GM12874 (cell line): ENCODE measurements at regions not wholly inside any gene's neighbourhood (a gene's known extent, or its start where the extent isn't known, plus 50 kb on each side); places are given as distances from the start of the nearest gene placed in this dataset.

ENCODE experiments used
- TF ChIP-seq, protein P1 (sequence below): IDR thresholded peaks from 2 replicates; pipeline ENCODE4 v1.5.1; 2011; ENCODE audit warnings: low read depth, mild to moderate bottlenecking, control low read depth, low read length, moderate library complexity; ENCODE audit not compliant: insufficient read depth

DNA sequence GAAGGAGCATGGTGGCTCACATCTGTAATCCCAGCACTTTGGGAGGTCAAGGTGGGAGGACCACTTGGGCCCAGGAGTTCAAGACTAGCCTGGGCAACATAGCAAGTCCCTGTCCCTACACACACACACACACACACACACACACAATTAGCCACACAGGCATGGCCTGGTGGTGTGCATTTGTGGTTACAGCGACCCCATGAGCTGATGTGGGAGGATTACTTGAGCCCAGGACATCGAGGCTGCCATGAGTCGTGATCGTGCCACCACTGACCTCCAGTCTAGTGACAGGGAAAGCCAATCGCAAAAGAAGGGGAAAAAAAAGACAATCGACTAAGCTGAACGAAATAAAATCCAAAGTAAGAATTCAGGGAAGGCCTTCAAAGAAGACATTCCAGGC lies 67.9 kb downstream of the TBX3 start:
- TF ChIP-seq, protein P1, sequence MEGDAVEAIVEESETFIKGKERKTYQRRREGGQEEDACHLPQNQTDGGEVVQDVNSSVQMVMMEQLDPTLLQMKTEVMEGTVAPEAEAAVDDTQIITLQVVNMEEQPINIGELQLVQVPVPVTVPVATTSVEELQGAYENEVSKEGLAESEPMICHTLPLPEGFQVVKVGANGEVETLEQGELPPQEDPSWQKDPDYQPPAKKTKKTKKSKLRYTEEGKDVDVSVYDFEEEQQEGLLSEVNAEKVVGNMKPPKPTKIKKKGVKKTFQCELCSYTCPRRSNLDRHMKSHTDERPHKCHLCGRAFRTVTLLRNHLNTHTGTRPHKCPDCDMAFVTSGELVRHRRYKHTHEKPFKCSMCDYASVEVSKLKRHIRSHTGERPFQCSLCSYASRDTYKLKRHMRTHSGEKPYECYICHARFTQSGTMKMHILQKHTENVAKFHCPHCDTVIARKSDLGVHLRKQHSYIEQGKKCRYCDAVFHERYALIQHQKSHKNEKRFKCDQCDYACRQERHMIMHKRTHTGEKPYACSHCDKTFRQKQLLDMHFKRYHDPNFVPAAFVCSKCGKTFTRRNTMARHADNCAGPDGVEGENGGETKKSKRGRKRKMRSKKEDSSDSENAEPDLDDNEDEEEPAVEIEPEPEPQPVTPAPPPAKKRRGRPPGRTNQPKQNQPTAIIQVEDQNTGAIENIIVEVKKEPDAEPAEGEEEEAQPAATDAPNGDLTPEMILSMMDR, result no peak

DNA sequence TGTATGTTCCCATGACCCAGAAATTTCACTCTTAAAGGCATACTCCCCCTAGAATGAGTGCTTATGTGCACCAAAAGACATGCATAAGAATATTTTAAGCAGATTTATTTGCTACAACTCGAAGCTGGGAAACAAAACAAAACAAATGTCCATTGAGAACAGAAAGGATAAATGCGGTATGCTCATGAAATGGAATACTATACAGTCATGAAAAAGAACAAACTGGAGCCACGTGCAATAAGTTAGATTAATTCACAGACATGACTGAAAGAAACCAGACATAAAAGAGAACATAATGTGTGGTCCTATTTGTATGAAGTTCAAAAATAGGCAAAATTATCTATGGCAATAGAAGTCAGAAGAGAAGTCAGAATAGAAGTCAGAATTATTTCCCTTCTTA lies 69.9 kb downstream of the TBX3 start:
- TF ChIP-seq, protein P1, result no peak

DNA sequence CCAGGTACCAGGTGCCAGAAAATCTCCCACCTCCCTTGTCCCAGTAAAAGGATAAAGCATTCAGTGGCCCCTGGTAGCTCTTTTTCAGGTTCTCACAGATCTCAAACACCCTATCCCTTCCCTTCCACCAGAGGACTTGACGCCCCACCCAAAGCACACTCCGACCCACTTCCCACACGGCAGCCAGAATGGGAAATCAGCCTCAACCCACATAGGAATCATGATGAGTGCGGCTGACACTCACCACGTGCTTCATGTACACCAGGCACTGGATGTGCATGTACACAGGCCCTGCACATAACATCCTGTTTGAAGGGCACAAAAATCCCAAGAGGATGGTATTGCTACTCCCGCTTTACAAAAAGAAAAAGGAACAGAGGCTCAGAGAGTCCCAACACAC lies 71.9 kb downstream of the TBX3 start:
- TF ChIP-seq, protein P1, result no peak

DNA sequence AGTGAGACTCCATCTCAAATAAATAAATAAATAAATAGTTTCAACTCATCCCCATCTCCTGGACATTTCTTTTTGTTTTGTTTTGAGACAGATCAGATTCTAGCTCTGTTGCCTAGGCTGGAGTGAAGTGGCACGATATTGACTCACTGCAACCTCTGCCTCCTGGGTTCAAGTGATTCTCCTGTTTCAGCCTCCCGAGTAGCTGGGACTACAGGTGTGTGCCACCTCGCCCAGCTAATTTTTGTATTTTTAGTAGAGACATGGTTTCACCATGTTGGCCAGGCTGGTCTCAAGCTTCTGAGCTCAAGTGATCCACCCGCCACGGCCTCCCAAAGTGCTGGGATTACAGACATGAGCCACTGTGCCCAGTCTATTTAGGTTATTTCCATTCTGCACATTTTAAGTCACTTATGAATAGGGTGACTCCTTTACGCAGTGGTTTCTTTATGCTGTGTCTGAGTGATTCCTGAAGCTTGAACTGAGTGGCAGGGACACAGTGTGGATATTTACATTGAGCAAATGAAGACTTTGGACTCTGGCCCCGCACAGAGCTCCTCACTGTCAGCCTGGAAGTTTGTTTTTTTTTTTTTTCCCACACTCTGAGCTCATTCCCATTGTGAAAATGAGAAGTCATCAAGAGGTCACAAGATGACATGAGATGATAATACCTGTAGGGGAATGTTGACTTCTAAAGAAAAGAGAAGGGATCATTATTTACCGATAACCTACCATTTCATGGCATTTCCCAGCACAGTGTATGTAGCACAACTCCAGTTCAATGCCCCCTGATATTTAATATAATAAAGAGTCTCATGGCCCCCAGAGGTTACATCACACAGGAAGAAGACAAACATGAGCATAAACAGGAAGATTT lies 72.6 kb downstream of the TBX3 start:
- TF ChIP-seq, protein P1, result no peak

DNA sequence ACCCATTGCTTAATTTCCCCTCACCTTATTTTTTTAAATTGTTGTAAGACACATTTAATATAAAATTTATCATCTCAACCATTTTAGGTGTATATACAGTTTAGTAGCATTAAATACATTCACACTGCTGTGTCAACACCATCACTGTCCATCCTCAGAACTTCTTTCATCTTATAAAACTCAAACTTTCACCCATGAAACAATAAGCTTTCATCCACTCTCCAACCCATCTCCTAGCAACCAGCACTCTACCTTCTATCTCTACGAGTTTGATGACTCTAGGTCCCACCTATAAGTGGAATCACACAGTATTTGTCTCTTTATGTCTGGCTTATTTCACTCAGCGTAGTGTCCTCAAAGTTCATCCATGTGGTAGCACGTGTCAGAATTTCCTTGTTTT lies 75.5 kb downstream of the TBX3 start:
- TF ChIP-seq, protein P1, result no peak

DNA sequence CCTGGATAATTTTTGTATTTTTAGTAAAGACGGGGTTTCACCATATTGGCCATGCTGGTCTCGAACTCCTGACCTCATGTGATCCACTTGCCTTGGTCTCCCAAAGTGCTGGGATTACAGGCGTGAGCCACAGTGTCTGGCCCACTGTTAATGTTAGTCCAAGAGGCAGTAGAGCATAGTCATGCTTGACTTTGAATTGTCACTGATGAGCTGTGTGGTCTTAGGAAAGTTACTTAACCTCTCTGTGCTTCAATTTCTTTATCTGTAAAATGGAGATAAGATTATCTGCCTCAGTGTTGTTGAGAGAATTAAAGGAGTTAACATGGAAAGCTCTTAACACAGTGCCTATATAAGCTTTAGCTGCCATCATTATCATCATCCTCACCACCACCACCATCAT lies 78.1 kb downstream of the TBX3 start:
- TF ChIP-seq, protein P1, result no peak

DNA sequence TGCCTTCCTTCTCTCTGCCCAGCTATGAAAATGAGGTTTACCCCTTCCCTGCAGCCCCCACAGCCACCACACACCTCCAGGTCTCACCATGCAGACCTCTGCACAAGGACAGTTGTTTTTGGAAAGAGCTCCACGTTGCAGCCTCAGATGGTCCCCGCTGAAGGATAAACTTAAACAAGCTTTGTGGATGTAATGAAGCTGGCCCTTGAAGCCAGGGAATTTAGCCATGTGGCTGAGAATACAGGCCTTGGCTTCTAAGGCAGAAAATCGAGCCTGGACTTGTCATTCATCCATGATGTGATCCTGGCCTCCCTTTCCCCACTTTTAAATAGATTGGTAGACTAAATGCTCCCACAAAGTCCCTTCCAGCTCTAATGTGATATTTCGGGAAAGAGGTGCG lies 79.4 kb downstream of the TBX3 start:
- TF ChIP-seq, protein P1, result no peak
